GM12878 (cell line): ENCODE measurements at regions not wholly inside any gene's neighbourhood (a gene's known extent, or its start where the extent isn't known, plus 50 kb on each side); places are given as distances from the start of the nearest gene placed in this dataset.

Experiments used
- ATAC-seq: fragments of 200-7000 bp; cut with Tn5 transposase; 3 replicates; pipeline ENCODE4 v1.9.1; 2020; ENCODE audit warnings: mild to moderate bottlenecking, moderate library complexity
- BruUV-seq: library from RNA; stranded (reverse); fragments of 400-500 nt; replicated peaks from 2 replicates; lab custom pipeline; 2021; lab: Mats Ljungman, UMichigan
- CTCF ChIA-PET: fragments of 300-600 bp; sonication (Branson Sonifier 250); formaldehyde crosslinking; extraction: SDS; loops from one replicate; lab custom pipeline; 2021; ENCODE audit warnings: inconsistent platforms; lab: Yijun Ruan, JAX
- POLR2A ChIA-PET: fragments of 350-600 bp; formaldehyde crosslinking; extraction: SDS; loops from one replicate; lab custom pipeline; 2021; ENCODE audit warnings: inconsistent platforms; lab: Charles Lee
- RAD21 ChIA-PET: fragments of 300-600 bp; sonication (Branson Sonifier 250); formaldehyde crosslinking; loops from one replicate; lab custom pipeline; 2023; ENCODE audit warnings: antibody characterized with exemption; ENCODE audit not compliant: unreplicated experiment; lab: Charles Lee
- SMC1A ChIA-PET: fragments of 300-600 bp; sonication (Branson Sonifier 250); formaldehyde crosslinking; loops from one replicate; lab custom pipeline; 2023; ENCODE audit not compliant: unreplicated experiment, uncharacterized antibody; lab: Charles Lee
- DNase-seq: peaks from one replicate; pipeline ENCODE4 v3.0.0-alpha.2; 2011; ENCODE audit warnings: low read depth, low spot score
- FAIRE-seq: peaks from 3 replicates; lab custom pipeline; 2011; peaks lifted over from hg19 to GRCh38; lab: Jason Lieb, UNC
- H2AFZ ChIP-seq: 2 replicates; pipeline ENCODE4 v1.6.0; 2011; ENCODE audit warnings: low read depth, low read length, control low read depth; ENCODE audit not compliant: control insufficient read depth
- H3K27ac ChIP-seq: 2 replicates; pipeline ENCODE4 v1.5.1; 2011; ENCODE audit warnings: control low read depth; ENCODE audit not compliant: control insufficient read depth, insufficient read depth
- H3K27me3 ChIP-seq, 2 experiments: replicated peaks in 1 of 2; 2 replicates each; pipeline versions ENCODE4 v1.6.0 to v1.6.1; 2011; ENCODE audit warnings: low read length in 1 of 2; ENCODE audit not compliant: control insufficient read depth in 2 of 2, insufficient read depth in 2 of 2
- H3K36me3 ChIP-seq, 2 experiments: 2 replicates each; pipeline ENCODE4 v1.5.1; 2011; ENCODE audit warnings: low read length in 1 of 2; ENCODE audit not compliant: control insufficient read depth in 2 of 2, insufficient read depth in 2 of 2
- H3K4me1 ChIP-seq: 2 replicates; pipeline ENCODE4 v1.6.1; 2011; ENCODE audit warnings: mild to moderate bottlenecking, low read length, moderate library complexity, mixed read lengths; ENCODE audit not compliant: control insufficient read depth, insufficient read depth
- H3K4me2 ChIP-seq: 2 replicates; pipeline ENCODE4 v1.6.0; 2011; ENCODE audit warnings: control low read depth; ENCODE audit not compliant: control insufficient read depth, insufficient read depth
- H3K4me3 ChIP-seq: fragments of 200-600 bp; sonication (generic); 2 replicates; pipeline ENCODE4 v1.5.1; 2016
- H3K79me2 ChIP-seq: 2 replicates; pipeline ENCODE4 v1.6.0; 2011; ENCODE audit warnings: low read length; ENCODE audit not compliant: control insufficient read depth, insufficient read depth
- H3K9ac ChIP-seq: 2 replicates; pipeline ENCODE4 v1.8.0; 2011; ENCODE audit warnings: low read length, control low read depth, mixed read lengths; ENCODE audit not compliant: control insufficient read depth, insufficient read depth
- H3K9me3 ChIP-seq: replicated peaks from 3 replicates; pipeline ENCODE4 v1.5.1; 2011; ENCODE audit warnings: mild to moderate bottlenecking, low read length; ENCODE audit not compliant: control insufficient read depth, insufficient read depth
- H4K20me1 ChIP-seq: 2 replicates; pipeline ENCODE4 v1.6.0; 2011; ENCODE audit not compliant: control insufficient read depth, insufficient read depth
- BRCA1 ChIP-seq: IDR thresholded peaks from 2 replicates; pipeline ENCODE4 v1.6.1; 2011; ENCODE audit warnings: low read depth, low read length, improper control_type of control experiment
- CHD1 ChIP-seq: IDR thresholded peaks from 2 replicates; pipeline ENCODE4 v1.6.1; 2012; ENCODE audit warnings: low read depth, low read length, improper control_type of control experiment
- MEF2A ChIP-seq: IDR thresholded peaks from 2 replicates; pipeline ENCODE4 v1.6.1; 2011; ENCODE audit warnings: low read depth, mild to moderate bottlenecking, low read length, moderate library complexity; ENCODE audit not compliant: insufficient read depth
- MXI1 ChIP-seq: fragments of 150-350 bp; IDR thresholded peaks from 2 replicates; pipeline ENCODE4 v1.6.1; 2011; ENCODE audit warnings: low read depth, mild to moderate bottlenecking, inconsistent platforms, low read length, improper control_type of control experiment
- NFXL1 ChIP-seq: fragments of 450-650 bp; IDR thresholded peaks from 2 replicates; pipeline ENCODE4 v1.6.1; 2017; ENCODE audit warnings: antibody characterized with exemption, mild to moderate bottlenecking, borderline replicate concordance
- NRF1 ChIP-seq: conservative IDR thresholded peaks from 2 replicates; pipeline ENCODE4 v1.6.1; 2011; ENCODE audit warnings: mild to moderate bottlenecking, low read depth, low read length, improper control_type of control experiment
- POLR2AphosphoS2 ChIP-seq: IDR thresholded peaks from 2 replicates; pipeline ENCODE4 v1.6.1; 2011; ENCODE audit warnings: low read depth, mild to moderate bottlenecking, low read length, improper control_type of control experiment, moderate library complexity
- RAD21 ChIP-seq: IDR thresholded peaks from 2 replicates; pipeline ENCODE4 v1.6.1; 2011; ENCODE audit warnings: mild to moderate bottlenecking, low read depth, low read length, moderate library complexity; ENCODE audit not compliant: insufficient read depth
- WGBS: methylation state at CpG from one replicate; pipeline ENCODE4 v1.1.6; 2016; ENCODE audit warnings: low lambda C conversion rate; ENCODE audit not compliant: insufficient replicate concordance, insufficient coverage; ENCODE audit errors: missing lambda C conversion rate; 5-methylcytosine and 5-hydroxymethylcytosine counted together
- in situ Hi-C: fragments of 300-500 bp; cut with MboI; formaldehyde crosslinking; loops from 9 replicates; pipeline ENCODE4 v1.14.3; 2018; ENCODE audit warnings: mixed read lengths
- intact Hi-C: fragments of 100-400 bp; cut with micrococcal nuclease; formaldehyde crosslinking; loops from one replicate; pipeline ENCODE4 v1.14.2; 2022; ENCODE audit not compliant: unreplicated experiment
- TF ChIP-seq, protein P1 (sequence below): IDR thresholded peaks from 2 replicates; pipeline ENCODE4 v1.6.1; 2012; ENCODE audit warnings: low read length, inconsistent platforms

DNA sequence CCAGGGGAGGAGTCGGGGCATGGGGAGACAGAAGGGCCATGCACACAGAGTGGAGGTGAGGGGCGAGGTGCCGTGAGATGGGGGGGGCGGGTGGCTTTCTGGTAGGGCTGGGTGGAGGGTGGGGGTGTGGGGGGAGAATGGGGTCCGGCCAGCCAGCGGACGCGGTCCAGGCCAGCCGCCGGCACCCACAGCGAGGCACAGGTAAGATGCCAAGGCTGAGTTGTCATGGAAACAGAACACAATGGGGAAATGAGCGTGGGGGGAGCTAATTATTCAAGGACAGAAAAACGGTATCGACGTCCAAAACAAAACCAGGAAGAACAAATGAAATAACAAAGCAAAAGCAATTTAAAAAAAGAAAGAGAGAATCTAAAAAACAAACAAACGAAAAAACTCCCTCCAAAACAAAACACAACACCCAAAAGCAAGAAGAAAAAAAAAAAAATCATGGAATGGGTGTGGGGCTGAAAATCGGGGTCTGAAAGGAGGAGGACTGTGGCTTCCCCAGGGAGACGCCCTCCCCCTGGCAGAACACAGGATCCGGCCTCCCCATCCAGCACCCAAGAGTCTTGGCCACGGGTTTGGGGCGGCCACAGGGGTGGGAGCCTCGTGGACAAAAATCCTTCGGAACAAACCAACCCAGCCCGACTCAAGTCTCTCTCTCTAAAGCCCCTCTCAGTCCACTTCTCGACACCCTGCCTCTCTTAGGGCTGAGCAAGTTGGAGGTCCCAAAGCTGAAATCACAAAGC, 92.5 kb downstream of the PTPRS start:
- Histone ChIP-seq H2AFZ (no peak overlapping the region), H3K36me3 (no peaks in the 10 kb centered on the region), H4K20me1 (no peaks in the 10 kb centered on the region), H3K4me1 (no peaks in the 10 kb centered on the region), H3K9ac (no peak overlapping the region), H3K79me2 (no peaks in the 10 kb centered on the region), H3K4me3 (no peak overlapping the region), H3K9me3 (no peaks in the 10 kb centered on the region), H3K27me3 (no peaks in the 10 kb centered on the region), H3K4me2 (no peak overlapping the region), H3K27ac (no peak overlapping the region)
- DNase-seq (no peak), FAIRE-seq (no peak), ATAC-seq (no peak)
- intact Hi-C loops: no loop called here
- ChIA-PET POLR2A (no interaction called here), CTCF (interaction anchor here (0.6 to 1.2 kb wide), 2 partner anchors 33 to 436 kb away, joined by 3 read pairs; no protein-coding TSS in a partner anchor), SMC1A (no interaction called here), RAD21 (no interaction called here)
- TF ChIP-seq MEF2A (no peak), RAD21 (no peak), POLR2AphosphoS2 (no peak), NRF1 (no peak), BRCA1 (no peak), MXI1 (no peak), NFXL1 (no peak), CHD1 (no peak)
- TF ChIP-seq, protein P1, sequence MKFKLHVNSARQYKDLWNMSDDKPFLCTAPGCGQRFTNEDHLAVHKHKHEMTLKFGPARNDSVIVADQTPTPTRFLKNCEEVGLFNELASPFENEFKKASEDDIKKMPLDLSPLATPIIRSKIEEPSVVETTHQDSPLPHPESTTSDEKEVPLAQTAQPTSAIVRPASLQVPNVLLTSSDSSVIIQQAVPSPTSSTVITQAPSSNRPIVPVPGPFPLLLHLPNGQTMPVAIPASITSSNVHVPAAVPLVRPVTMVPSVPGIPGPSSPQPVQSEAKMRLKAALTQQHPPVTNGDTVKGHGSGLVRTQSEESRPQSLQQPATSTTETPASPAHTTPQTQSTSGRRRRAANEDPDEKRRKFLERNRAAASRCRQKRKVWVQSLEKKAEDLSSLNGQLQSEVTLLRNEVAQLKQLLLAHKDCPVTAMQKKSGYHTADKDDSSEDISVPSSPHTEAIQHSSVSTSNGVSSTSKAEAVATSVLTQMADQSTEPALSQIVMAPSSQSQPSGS: no peak
- WGBS: 53% methylated on average over 16 of the region's 25 CpGs
- BruUV-seq: no TSS peak
- in situ Hi-C loops: no loop called here
